ENCODE measurements at regions not wholly inside any gene's neighbourhood (a gene's known extent, or its start where the extent isn't known, plus 50 kb on each side); places are given as distances from the start of the nearest gene placed in this dataset.

DNA sequence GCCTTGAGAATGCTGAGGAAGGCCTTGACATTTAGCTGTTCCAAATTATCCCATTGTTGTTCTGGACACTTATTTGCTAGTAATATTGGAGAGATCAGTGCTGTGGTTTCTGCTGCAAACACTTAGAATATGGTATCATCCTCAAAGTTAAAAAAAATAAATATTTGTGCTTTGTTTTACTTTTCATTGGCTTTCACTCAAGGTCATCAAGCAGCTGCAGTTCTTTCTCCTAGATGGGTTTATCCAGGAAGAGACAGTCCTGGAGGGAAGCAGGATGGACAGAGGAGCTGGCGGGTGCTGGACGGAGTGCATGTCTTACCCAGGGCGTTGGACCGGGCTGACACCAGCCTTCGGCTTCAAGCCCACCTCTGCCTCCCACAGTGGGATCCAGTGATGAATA, 193.6 kb downstream of the MTRR start:
- Mint-ChIP-seq H3K36me3 (ENCODE audit: low read depth) (no peaks in the 10 kb centered on the region), H3K9me3 (no peaks in the 10 kb centered on the region), H3K27ac (no peak overlapping the region), H3K4me1 (ENCODE audit: low read depth) (no peaks in the 10 kb centered on the region), H3K4me3 (no peak overlapping the region), H3K27me3 (no peaks in the 10 kb centered on the region)

DNA sequence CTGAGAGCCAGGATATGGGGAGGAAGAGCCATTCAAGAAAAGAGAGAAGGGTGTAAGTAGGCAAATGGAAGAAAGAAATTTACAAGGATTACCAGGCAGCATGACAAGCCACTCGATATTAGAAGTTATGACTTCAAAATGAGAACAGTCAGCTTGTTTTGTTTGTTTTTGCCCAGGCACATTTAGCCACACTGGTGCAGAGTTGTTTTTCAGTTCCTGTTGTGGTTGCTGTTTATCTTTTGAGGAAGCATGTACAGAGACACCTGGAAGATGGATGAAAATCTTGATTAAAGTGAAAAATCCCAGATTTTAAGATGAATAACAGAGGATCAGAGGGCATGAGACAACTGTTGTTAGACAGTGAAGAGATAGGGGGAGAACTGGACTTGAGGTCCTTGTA, 199.1 kb downstream of the MTRR start:
- no peak overlapping the region for H3K27ac Mint-ChIP-seq
- H3K4me3 Mint-ChIP-seq, result no peak overlapping the region
- no peaks in the 10 kb centered on the region for H3K27me3 Mint-ChIP-seq
- H3K36me3 Mint-ChIP-seq (ENCODE audit: low read depth), result no peaks in the 10 kb centered on the region
- peaks cover 2% of the 10 kb centered on the region for H3K9me3 Mint-ChIP-seq
- no peaks in the 10 kb centered on the region for H3K4me1 Mint-ChIP-seq (ENCODE audit: low read depth)

DNA sequence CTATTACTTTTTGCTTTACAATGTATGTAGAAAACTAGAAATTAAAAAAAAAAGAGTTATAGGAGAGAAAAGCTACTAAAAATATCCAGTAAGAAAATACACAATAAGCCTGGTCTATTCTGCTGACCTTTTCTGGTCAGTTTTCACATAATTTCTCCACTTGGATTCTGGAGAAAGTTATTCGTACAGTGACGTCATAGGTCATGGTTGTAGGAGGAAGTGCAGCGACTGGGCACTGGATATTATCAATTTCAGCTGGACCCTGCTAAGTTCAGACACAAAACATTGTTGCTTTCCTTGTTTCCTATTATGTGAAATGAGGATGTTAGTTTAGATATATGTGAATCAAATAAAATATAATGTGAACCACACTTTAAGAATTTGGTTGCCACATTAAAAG, 201.2 kb downstream of the MTRR start:
- Mint-ChIP-seq H3K4me1 (ENCODE audit: low read depth) (no peaks in the 10 kb centered on the region), H3K9me3 (peaks cover 4% of the 10 kb centered on the region), H3K27ac (no peak overlapping the region), H3K27me3 (no peaks in the 10 kb centered on the region), H3K4me3 (no peak overlapping the region), H3K36me3 (ENCODE audit: low read depth) (no peaks in the 10 kb centered on the region)

- Mint-ChIP-seq H3K4me3 (no peak overlapping the region), H3K27me3 (no peaks in the 10 kb centered on the region), H3K9me3 (no peaks in the 10 kb centered on the region), H3K36me3 (ENCODE audit: low read depth) (no peaks in the 10 kb centered on the region), H3K27ac (no peak overlapping the region), H3K4me1 (ENCODE audit: low read depth) (no peaks in the 10 kb centered on the region)
Observed at GRCh38 chr5:8079056-8079455, 210.1 kb downstream of the MTRR start.

DNA sequence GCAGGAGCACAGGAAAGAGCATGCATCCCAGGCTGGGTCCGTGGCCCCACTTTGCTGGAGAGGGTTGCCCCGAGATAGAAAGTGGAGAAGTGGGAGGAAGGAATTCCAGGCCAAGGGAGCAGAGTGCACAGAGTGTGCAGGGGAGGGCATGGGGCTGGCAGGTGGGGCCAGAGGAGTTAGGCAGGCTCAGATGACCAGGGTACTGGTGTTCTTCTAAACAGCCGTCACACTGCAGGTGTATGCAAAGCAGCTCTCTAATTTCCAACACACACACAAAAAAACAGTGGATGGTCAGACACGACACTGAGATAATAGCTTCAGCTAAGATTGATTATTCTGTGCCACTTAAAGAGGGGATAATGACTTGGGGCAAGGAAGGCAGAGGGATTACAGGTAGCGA, 212.2 kb downstream of the MTRR start:
- no peak overlapping the region for H3K4me3 Mint-ChIP-seq
- no peaks in the 10 kb centered on the region for H3K9me3 Mint-ChIP-seq
- H3K36me3 Mint-ChIP-seq (ENCODE audit: low read depth), result no peaks in the 10 kb centered on the region
- no peaks in the 10 kb centered on the region for H3K27me3 Mint-ChIP-seq
- no peak overlapping the region for H3K27ac Mint-ChIP-seq
- H3K4me1 Mint-ChIP-seq (ENCODE audit: low read depth), result no peaks in the 10 kb centered on the region

DNA sequence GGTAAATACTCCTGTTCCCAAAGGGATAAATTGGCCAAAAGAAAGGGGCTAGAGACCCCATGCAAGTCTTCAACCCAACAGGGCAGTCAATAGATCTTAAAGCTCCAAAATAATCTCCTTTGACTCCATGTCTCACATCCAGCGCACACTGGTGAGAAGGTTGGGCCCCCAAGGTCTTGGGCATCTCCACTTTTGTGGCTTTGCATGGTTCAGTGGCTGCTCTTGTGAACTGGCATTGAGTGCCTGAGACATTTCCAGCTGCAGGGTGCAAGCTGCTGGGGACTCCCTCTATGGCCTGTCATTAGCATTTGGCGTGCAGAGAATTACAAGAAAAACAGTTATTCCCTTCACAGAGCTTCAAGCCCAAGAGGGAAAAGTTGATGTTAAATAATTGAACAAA, 224.7 kb downstream of the MTRR start:
- Mint-ChIP-seq H3K27me3 (no peaks in the 10 kb centered on the region), H3K27ac (no peak overlapping the region), H3K9me3 (peaks cover 10% of the 10 kb centered on the region), H3K36me3 (ENCODE audit: low read depth) (no peaks in the 10 kb centered on the region), H3K4me3 (no peak overlapping the region), H3K4me1 (ENCODE audit: low read depth) (no peaks in the 10 kb centered on the region)

- no peaks in the 10 kb centered on the region for H3K4me1 Mint-ChIP-seq (ENCODE audit: low read depth)
- H3K4me3 Mint-ChIP-seq, result no peak overlapping the region
- no peaks in the 10 kb centered on the region for H3K27me3 Mint-ChIP-seq
- no peaks in the 10 kb centered on the region for H3K36me3 Mint-ChIP-seq (ENCODE audit: low read depth)
- H3K9me3 Mint-ChIP-seq, result peaks cover 10% of the 10 kb centered on the region
- no peak overlapping the region for H3K27ac Mint-ChIP-seq
Observed at GRCh38 chr5:8094304-8094703, 225.4 kb downstream of the MTRR start.

DNA sequence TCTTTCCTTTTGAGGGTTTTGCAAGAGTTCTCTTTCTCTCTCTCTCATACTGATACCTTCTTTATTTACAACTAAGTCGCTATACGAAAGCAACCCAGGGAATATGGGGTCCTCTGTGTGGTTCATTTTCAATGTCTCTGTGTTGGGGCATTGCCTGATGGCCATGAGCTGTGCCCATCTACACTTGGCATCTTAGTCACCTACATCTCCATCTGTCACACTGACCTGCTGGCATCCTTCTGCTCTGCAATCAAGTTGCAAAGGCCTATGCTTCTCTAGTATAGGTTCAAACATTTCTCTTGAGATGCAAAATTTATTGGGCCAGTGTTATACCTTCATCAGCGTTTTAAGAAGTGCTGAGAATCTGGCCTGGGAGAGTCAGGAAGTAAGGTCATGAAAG, 228.2 kb downstream of the MTRR start:
- no peak overlapping the region for H3K27ac Mint-ChIP-seq
- no peaks in the 10 kb centered on the region for H3K27me3 Mint-ChIP-seq
- H3K36me3 Mint-ChIP-seq (ENCODE audit: low read depth), result no peaks in the 10 kb centered on the region
- peaks cover 9% of the 10 kb centered on the region for H3K9me3 Mint-ChIP-seq
- no peak overlapping the region for H3K4me3 Mint-ChIP-seq
- no peaks in the 10 kb centered on the region for H3K4me1 Mint-ChIP-seq (ENCODE audit: low read depth)

GRCh38 chr5:8098081-8098480, 229.1 kb downstream of the MTRR start:
- no peaks in the 10 kb centered on the region for H3K27me3 Mint-ChIP-seq

DNA sequence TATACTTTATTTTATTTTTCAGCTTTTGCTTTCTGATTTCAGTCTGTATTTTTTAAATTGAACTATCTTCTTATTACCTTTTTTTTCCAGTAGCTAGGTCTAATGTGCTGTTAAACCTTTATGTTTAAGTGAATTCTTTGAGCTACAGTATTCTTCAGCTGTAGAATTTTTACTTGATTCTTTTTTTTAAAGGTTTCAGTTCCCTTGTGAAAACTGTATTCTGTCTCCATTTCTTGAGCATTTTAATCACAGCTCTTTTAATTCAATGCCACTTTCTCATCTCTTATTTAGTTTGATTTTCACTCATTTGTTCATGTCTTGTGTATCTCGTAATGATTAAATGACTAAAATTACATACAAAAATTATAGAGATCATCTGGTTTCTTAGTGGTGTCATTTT, 233.8 kb downstream of the MTRR start:
- Mint-ChIP-seq H3K27ac (no peak overlapping the region), H3K27me3 (no peaks in the 10 kb centered on the region), H3K4me1 (ENCODE audit: low read depth) (no peaks in the 10 kb centered on the region), H3K9me3 (peaks cover 7% of the 10 kb centered on the region), H3K4me3 (no peak overlapping the region), H3K36me3 (ENCODE audit: low read depth) (no peaks in the 10 kb centered on the region)

More at GRCh38 chr5:8098081-8098480, 229.1 kb downstream of the MTRR start:
- no peak overlapping the region for H3K27ac Mint-ChIP-seq
- no peak overlapping the region for H3K4me3 Mint-ChIP-seq
- no peaks in the 10 kb centered on the region for H3K4me1 Mint-ChIP-seq (ENCODE audit: low read depth)
- H3K9me3 Mint-ChIP-seq, result peaks cover 6% of the 10 kb centered on the region
- no peaks in the 10 kb centered on the region for H3K36me3 Mint-ChIP-seq (ENCODE audit: low read depth)

GRCh38 chr5:8114597-8115266, 245.8 kb downstream of the MTRR start:
- no peaks in the 10 kb centered on the region for H3K27me3 Mint-ChIP-seq
- H3K4me1 Mint-ChIP-seq (ENCODE audit: low read depth), result no peaks in the 10 kb centered on the region
- H3K27ac Mint-ChIP-seq, result no peak overlapping the region
- H3K36me3 Mint-ChIP-seq (ENCODE audit: low read depth), result no peaks in the 10 kb centered on the region
- H3K4me3 Mint-ChIP-seq, result no peak overlapping the region
- no peaks in the 10 kb centered on the region for H3K9me3 Mint-ChIP-seq

GRCh38 chr5:8123559-8123958, 254.6 kb downstream of the MTRR start:
- H3K4me1 Mint-ChIP-seq (ENCODE audit: low read depth), result no peaks in the 10 kb centered on the region
- H3K27me3 Mint-ChIP-seq, result no peaks in the 10 kb centered on the region
- H3K27ac Mint-ChIP-seq, result no peak overlapping the region
- H3K36me3 Mint-ChIP-seq (ENCODE audit: low read depth), result no peaks in the 10 kb centered on the region
- no peak overlapping the region for H3K4me3 Mint-ChIP-seq
- H3K9me3 Mint-ChIP-seq, result no peaks in the 10 kb centered on the region

DNA sequence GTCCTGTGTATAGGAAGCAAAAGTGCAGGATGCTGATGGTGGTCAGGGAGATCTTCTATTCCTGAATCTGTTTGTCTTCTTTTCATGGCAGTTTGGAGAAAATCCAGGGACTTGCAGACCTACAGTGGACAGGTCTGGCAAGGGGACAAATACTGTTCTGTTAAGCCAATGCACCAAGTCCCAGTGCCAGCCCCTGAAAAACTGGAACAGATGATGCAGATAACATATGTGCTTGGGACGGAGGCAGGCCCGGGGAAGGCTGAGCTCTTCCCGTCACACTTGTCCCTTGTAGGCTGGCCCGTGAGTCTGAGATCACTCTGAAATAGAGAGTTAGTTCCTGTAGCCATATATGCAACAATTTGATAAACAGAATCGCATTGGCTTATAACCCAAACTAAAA, 265.7 kb downstream of the MTRR start:
- Mint-ChIP-seq H3K36me3 (ENCODE audit: low read depth) (no peaks in the 10 kb centered on the region), H3K4me3 (no peak overlapping the region), H3K27me3 (no peaks in the 10 kb centered on the region), H3K9me3 (no peaks in the 10 kb centered on the region), H3K27ac (no peak overlapping the region), H3K4me1 (ENCODE audit: low read depth) (no peaks in the 10 kb centered on the region)

- H3K36me3 Mint-ChIP-seq (ENCODE audit: low read depth), result no peaks in the 10 kb centered on the region
- H3K4me3 Mint-ChIP-seq, result no peak overlapping the region
- no peaks in the 10 kb centered on the region for H3K9me3 Mint-ChIP-seq
- H3K27ac Mint-ChIP-seq, result no peak overlapping the region
- no peaks in the 10 kb centered on the region for H3K4me1 Mint-ChIP-seq (ENCODE audit: low read depth)
- no peaks in the 10 kb centered on the region for H3K27me3 Mint-ChIP-seq
Observed at GRCh38 chr5:8135742-8136141, 266.8 kb downstream of the MTRR start.

- Mint-ChIP-seq H3K4me1 (ENCODE audit: low read depth) (no peaks in the 10 kb centered on the region), H3K27me3 (no peaks in the 10 kb centered on the region), H3K4me3 (no peak overlapping the region), H3K36me3 (ENCODE audit: low read depth) (no peaks in the 10 kb centered on the region), H3K27ac (no peak overlapping the region), H3K9me3 (no peaks in the 10 kb centered on the region)
Observed at GRCh38 chr5:8136271-8136670, 267.3 kb downstream of the MTRR start.

GRCh38 chr5:8137941-8138550, 269.1 kb downstream of the MTRR start:
- Mint-ChIP-seq H3K4me3 (no peak overlapping the region), H3K27me3 (no peaks in the 10 kb centered on the region), H3K36me3 (ENCODE audit: low read depth) (no peaks in the 10 kb centered on the region), H3K4me1 (ENCODE audit: low read depth) (no peaks in the 10 kb centered on the region), H3K9me3 (no peaks in the 10 kb centered on the region), H3K27ac (no peak overlapping the region)

Data from stimulated activated naive CD8-positive, alpha-beta T cell treated with anti-CD3 and anti-CD28 coated beads, Interleukin-15, Interleukin-2, amounts not matched to agents 100 ng/mL and 50 ng/mL, for 24 hours (primary cell).